ENCODE measurements at regions not wholly inside any gene's neighbourhood (a gene's known extent, or its start where the extent isn't known, plus 50 kb on each side); places are given as distances from the start of the nearest gene placed in this dataset.

DNA sequence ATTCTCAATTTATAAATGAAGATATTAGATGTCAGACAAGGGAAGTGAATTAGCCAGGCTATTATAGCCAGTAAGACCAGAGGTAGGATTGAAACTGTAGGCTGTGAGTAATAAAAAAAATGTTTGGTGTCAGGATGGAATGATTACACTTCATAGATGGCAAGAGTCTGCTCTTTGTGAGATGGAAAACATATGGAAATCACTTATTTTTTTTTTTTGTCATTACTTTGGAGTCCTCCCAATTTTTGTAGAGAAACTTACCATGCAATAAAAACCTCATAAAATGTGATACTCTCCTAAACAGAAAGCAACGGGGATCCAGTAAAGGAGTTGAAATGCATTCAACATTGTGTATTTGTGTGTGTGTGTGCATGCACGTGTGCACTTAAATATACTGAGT lies 532.7 kb upstream of the CDH8 start:
- Histone ChIP-seq H3K79me2 (ENCODE audit: insufficient read depth, low read length) (no peaks in the 10 kb centered on the region), H3K9me3 (ENCODE audit: control insufficient read depth, low read depth, low read length) (no peaks in the 10 kb centered on the region), H2AFZ (ENCODE audit: low read length) (no peak overlapping the region), H2AK5ac (ENCODE audit: insufficient read length, low read length) (no peak overlapping the region), H2BK15ac (ENCODE audit: low read depth, low read length) (no peak overlapping the region), H2BK120ac (ENCODE audit: low read depth, low read length, poor library complexity, severe bottlenecking) (no peak overlapping the region), H3K18ac (ENCODE audit: insufficient read length, low read depth, low read length) (no peak overlapping the region), H2BK5ac (ENCODE audit: insufficient read length, low read length) (no peak overlapping the region), H2BK12ac (ENCODE audit: insufficient read length, low read depth, low read length) (no peak overlapping the region), H4K8ac (replicated peaks; ENCODE audit: insufficient read length, low read depth, low read length) (no peak overlapping the region), H3K27me3 (ENCODE audit: insufficient read depth, low read length) (no peaks in the 10 kb centered on the region), H4K20me1 (ENCODE audit: control insufficient read depth, insufficient read depth, insufficient read length) (no peaks in the 10 kb centered on the region), H3K4me2 (ENCODE audit: insufficient read depth, insufficient read length, low read length) (no peak overlapping the region), H3K27ac (ENCODE audit: insufficient read length, low read depth, low read length) (no peak overlapping the region), H4K5ac (ENCODE audit: insufficient read length, low read depth, low read length) (no peak overlapping the region), H4K91ac (ENCODE audit: insufficient read length, low read depth, low read length) (no peak overlapping the region), H3T11ph (ENCODE audit: low read length) (no peak overlapping the region), H3K79me1 (ENCODE audit: insufficient read depth, low read depth, low read length, poor library complexity, severe bottlenecking) (no peaks in the 10 kb centered on the region), H3K23me2 (ENCODE audit: insufficient read length, low read depth, low read length, poor library complexity, severe bottlenecking) (no peaks in the 10 kb centered on the region), H3K9ac (ENCODE audit: extremely low read depth, insufficient read length, low read length) (no peak overlapping the region), H3K56ac (ENCODE audit: insufficient read length, low read depth, low read length) (no peak overlapping the region), H3K4me1 (ENCODE audit: insufficient read depth, low read length) (no peaks in the 10 kb centered on the region), H3K23ac (ENCODE audit: insufficient read length, low read depth, low read length) (no peak overlapping the region), H3K4ac (ENCODE audit: low read depth, low read length) (no peak overlapping the region), H2BK20ac (ENCODE audit: low read depth, low read length, poor library complexity, severe bottlenecking) (no peak overlapping the region), H3K14ac (ENCODE audit: insufficient read depth, low read length) (no peak overlapping the region)
- Mint-ChIP-seq H3K9me3 (no peaks in the 10 kb centered on the region), H3K4me1 (no peaks in the 10 kb centered on the region), H3K27me3 (ENCODE audit: low read depth) (no peaks in the 10 kb centered on the region), H3K27ac (no peak overlapping the region), H3K4me3 (no peak overlapping the region), H3K36me3 (ENCODE audit: insufficient read depth in 1 of 3, low read depth in 3 of 3) (no peaks in the 10 kb centered on the region; a peak in 1 of 7 replicates)
- no peak for DNase-seq
- TF ChIP-seq, protein P1, sequence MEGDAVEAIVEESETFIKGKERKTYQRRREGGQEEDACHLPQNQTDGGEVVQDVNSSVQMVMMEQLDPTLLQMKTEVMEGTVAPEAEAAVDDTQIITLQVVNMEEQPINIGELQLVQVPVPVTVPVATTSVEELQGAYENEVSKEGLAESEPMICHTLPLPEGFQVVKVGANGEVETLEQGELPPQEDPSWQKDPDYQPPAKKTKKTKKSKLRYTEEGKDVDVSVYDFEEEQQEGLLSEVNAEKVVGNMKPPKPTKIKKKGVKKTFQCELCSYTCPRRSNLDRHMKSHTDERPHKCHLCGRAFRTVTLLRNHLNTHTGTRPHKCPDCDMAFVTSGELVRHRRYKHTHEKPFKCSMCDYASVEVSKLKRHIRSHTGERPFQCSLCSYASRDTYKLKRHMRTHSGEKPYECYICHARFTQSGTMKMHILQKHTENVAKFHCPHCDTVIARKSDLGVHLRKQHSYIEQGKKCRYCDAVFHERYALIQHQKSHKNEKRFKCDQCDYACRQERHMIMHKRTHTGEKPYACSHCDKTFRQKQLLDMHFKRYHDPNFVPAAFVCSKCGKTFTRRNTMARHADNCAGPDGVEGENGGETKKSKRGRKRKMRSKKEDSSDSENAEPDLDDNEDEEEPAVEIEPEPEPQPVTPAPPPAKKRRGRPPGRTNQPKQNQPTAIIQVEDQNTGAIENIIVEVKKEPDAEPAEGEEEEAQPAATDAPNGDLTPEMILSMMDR (conservative IDR thresholded peaks at IDR 0.05), result no peak
- no CpG with 5 or more reads among the region's 2 CpGs for WGBS (ENCODE audit: extremely low coverage, insufficient read length, low lambda C conversion rate)

All from H9 (cell line).